K562 (cell line): ENCODE measurements at regions not wholly inside any gene's neighbourhood (a gene's known extent, or its start where the extent isn't known, plus 50 kb on each side); places are given as distances from the start of the nearest gene placed in this dataset.

Experiments
- ATAC-seq: fragments of 200-7000 bp; cut with Tn5 transposase; 3 replicates; pipeline ENCODE4 v1.9.1; 2020; ENCODE audit warnings: moderate library complexity
- BruUV-seq: library from RNA; stranded (reverse); fragments of 400-500 nt; replicated peaks from 2 replicates; lab custom pipeline; 2021; lab: Mats Ljungman, UMichigan
- CTCF ChIA-PET: fragments of 300-600 bp; formaldehyde crosslinking; extraction: SDS; loops from one replicate; lab custom pipeline; 2021; ENCODE audit warnings: low intra/inter-chr PET ratio; lab: Yijun Ruan, JAX
- POLR2A ChIA-PET: fragments of 300-600, 350-650 bp; sonication (Branson Sonifier 250); formaldehyde crosslinking; extraction: SDS; loops from one replicate; lab custom pipeline; 2021; ENCODE audit warnings: antibody characterized with exemption, inconsistent platforms; lab: Yijun Ruan, JAX
- DNase-seq, 4 experiments: peaks; one replicate each; pipeline versions ENCODE4 v3.0.0 to v3.0.0-alpha.2; 2011 to 2018; ENCODE audit warnings: low spot score in 3 of 4, mixed read lengths in 3 of 4; ENCODE audit errors: extremely low read depth in 1 of 4
- FAIRE-seq: peaks from 2 replicates; lab custom pipeline; 2011; peaks lifted over from hg19 to GRCh38; lab: Jason Lieb, UNC
- H2AFZ ChIP-seq: 2 replicates; pipeline ENCODE4 v1.6.0; 2011; ENCODE audit warnings: low read depth, low read length, control low read depth, inconsistent platforms
- H3K27ac ChIP-seq: fragments of 200-600 bp; 3 replicates; pipeline ENCODE4 v1.8.0; 2011; ENCODE audit warnings: low read depth, mild to moderate bottlenecking, control low read depth, inconsistent platforms, low read length, moderate library complexity, mixed read lengths; ENCODE audit errors: extremely low read depth
- H3K27me3 ChIP-seq, 2 experiments: fragments of 300-600 bp in 1 of 2; 2 replicates in 1 of 2; 3 replicates in 1 of 2; pipeline versions ENCODE4 v1.6.0 to v1.8.0; 2011; ENCODE audit warnings: inconsistent platforms in 2 of 2, low read length in 2 of 2, mild to moderate bottlenecking in 1 of 2, mixed read lengths in 1 of 2, moderate library complexity in 1 of 2; ENCODE audit not compliant: control insufficient read depth in 2 of 2, insufficient read depth in 2 of 2
- H3K36me3 ChIP-seq: fragments of 300-600 bp; 3 replicates; pipeline ENCODE4 v1.8.0; 2011; ENCODE audit warnings: mild to moderate bottlenecking, low read length, inconsistent platforms; ENCODE audit not compliant: control insufficient read depth, insufficient read depth
- H3K4me1 ChIP-seq, 2 experiments: fragments of 200-600 bp in 1 of 2; replicated peaks in 1 of 2; 2 replicates in 1 of 2; 3 replicates in 1 of 2; pipeline versions ENCODE4 v1.5.1 to v1.8.0; 2011; ENCODE audit warnings: inconsistent platforms in 2 of 2, low read length in 2 of 2, mild to moderate bottlenecking in 1 of 2, mixed read lengths in 1 of 2, moderate library complexity in 1 of 2; ENCODE audit not compliant: control insufficient read depth in 2 of 2, insufficient read depth in 2 of 2
- H3K4me2 ChIP-seq: 2 replicates; pipeline ENCODE4 v1.6.1; 2011; ENCODE audit warnings: low read length, control low read depth, inconsistent platforms, mixed read lengths; ENCODE audit not compliant: insufficient read depth
- H3K4me3 ChIP-seq: fragments of 200-600 bp; sonication (generic), shearing (Covaris generic); 2 replicates; pipeline ENCODE4 v1.5.1; 2016; ENCODE audit warnings: control low read depth, inconsistent platforms
- H3K79me2 ChIP-seq: fragments of 200-600 bp; 3 replicates; pipeline ENCODE4 v1.8.0; 2011; ENCODE audit warnings: low read length, inconsistent platforms; ENCODE audit not compliant: control insufficient read depth, insufficient read depth
- H3K9ac ChIP-seq, 2 experiments: 2 replicates each; pipeline versions ENCODE4 v1.6.0 to v1.6.1; 2011; ENCODE audit warnings: low read depth in 2 of 2, low read length in 2 of 2, control low read depth in 1 of 2, inconsistent platforms in 1 of 2, mild to moderate bottlenecking in 1 of 2, mixed read lengths in 1 of 2; ENCODE audit not compliant: insufficient read depth in 1 of 2
- H3K9me1 ChIP-seq: one replicate; pipeline ENCODE4 v1.6.0; 2011; ENCODE audit warnings: inconsistent platforms, mild to moderate bottlenecking, low read length, moderate library complexity; ENCODE audit not compliant: control insufficient read depth, insufficient read depth
- H3K9me3 ChIP-seq: replicated peaks from 2 replicates; pipeline ENCODE4 v1.5.1; 2011; ENCODE audit warnings: low read depth, low read length, inconsistent platforms; ENCODE audit not compliant: control insufficient read depth, insufficient read depth
- H4K20me1 ChIP-seq: replicated peaks from 2 replicates; pipeline ENCODE4 v1.6.1; 2011; ENCODE audit warnings: low read length, inconsistent platforms, mixed read lengths; ENCODE audit not compliant: control insufficient read depth, insufficient read depth
- BCLAF1 ChIP-seq, 2 experiments: fragments of 450-650 bp in 1 of 2; IDR thresholded peaks; 2 replicates each; pipeline ENCODE4 v1.6.1; 2011 to 2017; ENCODE audit warnings: low read depth in 2 of 2, antibody characterized with exemption in 1 of 2, borderline replicate concordance in 1 of 2, low read length in 1 of 2, mild to moderate bottlenecking in 1 of 2, mixed read lengths in 1 of 2; ENCODE audit not compliant: control insufficient read depth in 1 of 2
- BRCA1 ChIP-seq, 2 experiments: fragments of 450-650 bp in 1 of 2; sonication (generic) in 1 of 2; formaldehyde crosslinking in 1 of 2; IDR thresholded peaks; 2 replicates each; pipeline versions ENCODE4 v1.5.0 to v1.6.1; 2017 to 2020; ENCODE audit warnings: mild to moderate bottlenecking in 1 of 2, missing genetic modification reagents in 1 of 2
- DNMT1 ChIP-seq: fragments of 450-650 bp; IDR thresholded peaks from 2 replicates; pipeline ENCODE4 v1.6.1; 2016; ENCODE audit warnings: antibody characterized with exemption, mild to moderate bottlenecking
- EHMT2 ChIP-seq: fragments of 450-650 bp; IDR thresholded peaks from 2 replicates; pipeline ENCODE4 v1.6.1; 2018; ENCODE audit warnings: antibody characterized with exemption
- ERF ChIP-seq: fragments of 450-650 bp; formaldehyde crosslinking; IDR thresholded peaks from 2 replicates; pipeline ENCODE4 v1.4.0; 2020; ENCODE audit warnings: mild to moderate bottlenecking, mixed read lengths
- ETV1 ChIP-seq: fragments of 450-650 bp; conservative IDR thresholded peaks from 2 replicates; pipeline ENCODE4 v1.6.1; 2016; ENCODE audit warnings: missing genetic modification characterization, control low read depth, low read depth, missing compliant biosample characterization
- ETV5 ChIP-seq: sonication (generic); formaldehyde crosslinking; IDR thresholded peaks from 2 replicates; pipeline ENCODE4 v1.4.0; 2020; ENCODE audit warnings: low read depth, mild to moderate bottlenecking, missing genetic modification reagents
- HNRNPL ChIP-seq: fragments of 200-400 bp; formaldehyde crosslinking; IDR thresholded peaks from 2 replicates; pipeline ENCODE4 v1.6.1; 2017; ENCODE audit warnings: low read depth, mild to moderate bottlenecking, low read length
- IRF9 ChIP-seq: fragments of 450-650 bp; IDR thresholded peaks from 2 replicates; pipeline ENCODE4 v1.6.1; 2016; ENCODE audit warnings: missing biosample characterization, missing genetic modification characterization
- MAFF ChIP-seq: IDR thresholded peaks from 2 replicates; pipeline ENCODE4 v1.6.1; 2012; ENCODE audit warnings: low read length, improper control_type of control experiment
- MAFG ChIP-seq: fragments of 450-650 bp; conservative IDR thresholded peaks from 2 replicates; pipeline ENCODE4 v1.6.1; 2016; ENCODE audit warnings: missing genetic modification characterization, missing compliant biosample characterization
- PRPF4 ChIP-seq: fragments of 200-400 bp; formaldehyde crosslinking; IDR thresholded peaks from one replicate; pipeline ENCODE4 v1.6.1; 2017; ENCODE audit warnings: low read length, low read depth, mild to moderate bottlenecking; ENCODE audit not compliant: insufficient read depth, poor library complexity, severe bottlenecking
- SMAD2 ChIP-seq: fragments of 150-350 bp; IDR thresholded peaks from 2 replicates; pipeline ENCODE4 v1.6.1; 2014; ENCODE audit warnings: low read depth, mild to moderate bottlenecking, low read length
- YBX1 ChIP-seq: fragments of 450-650 bp; IDR thresholded peaks from 2 replicates; pipeline ENCODE4 v1.7.1; 2016; ENCODE audit warnings: mild to moderate bottlenecking
- ZNF239 ChIP-seq: fragments of 250-450 bp; sonication (Bioruptor Pico); IDR thresholded peaks from 2 replicates; pipeline ENCODE4 v1.4.0; 2020; ENCODE audit warnings: mild to moderate bottlenecking
- ZNF311 ChIP-seq: fragments of 250-450 bp; sonication (Bioruptor Pico); IDR thresholded peaks from 2 replicates; pipeline ENCODE4 v1.4.0; 2020; ENCODE audit warnings: mild to moderate bottlenecking, moderate library complexity
- ZNF316 ChIP-seq: fragments of 450-650 bp; IDR thresholded peaks from 2 replicates; pipeline ENCODE4 v1.6.1; 2016
- WGBS: fragments of 100-300 bp; shearing (Covaris generic); methylation state at CpG from one replicate; pipeline ENCODE4 v1.1.6; 2016; ENCODE audit warnings: low coverage, mixed read lengths; ENCODE audit not compliant: insufficient coverage; ENCODE audit errors: missing lambda C conversion rate; 5-methylcytosine and 5-hydroxymethylcytosine counted together
- in situ Hi-C: fragments of 300-500 bp; cut with MboI; formaldehyde crosslinking; loops from 4 replicates; pipeline ENCODE4 v1.15.0; 2018; ENCODE audit warnings: inconsistent platforms, mixed read lengths
- intact Hi-C: fragments of 100-400 bp; cut with micrococcal nuclease; formaldehyde crosslinking; loops from 2 replicates; pipeline ENCODE4 v1.14.2; 2022

- TF ChIP-seq ETV1 (tag) (no peak), ZNF311 (CRISPR knock-in tag) (no peak), IRF9 (tag) (no peak), ETV5 (CRISPR knock-in tag) (no peak)
Observed at GRCh38 chr1:113192980-113193379, 120.0 kb downstream of the LRIG2 start (continued).

- H3K9me1 ChIP-seq, result no peaks in the 10 kb centered on the region
- POLR2A ChIA-PET, result no interaction called here
- H3K9me3 ChIP-seq, result no peaks in the 10 kb centered on the region
- H2AFZ ChIP-seq, result peak overlapping the region; percentile 71
- no TSS peak for BruUV-seq
- H3K36me3 ChIP-seq, result no peaks in the 10 kb centered on the region
- H4K20me1 ChIP-seq, result no peaks in the 10 kb centered on the region
- ATAC-seq (no peak), DNase-seq (peak in 1 of 4 experiments; percentile 3), FAIRE-seq (no peak)
- H3K4me1 ChIP-seq, result peaks cover 3 to 5% of the 10 kb centered on the region in 2 experiments; a peak in 3 of 5 replicates
- H3K27me3 ChIP-seq, result no peaks in the 10 kb centered on the region; a peak in 1 of 5 replicates
- CTCF ChIA-PET, result no interaction called here
- no peaks in the 10 kb centered on the region for H3K79me2 ChIP-seq
- H3K9ac ChIP-seq, result no peak overlapping the region
- WGBS, result 62% methylated on average over 18 of the region's 18 CpGs
- H3K4me3 ChIP-seq, result no peak overlapping the region
- no peak overlapping the region for H3K27ac ChIP-seq
- no peak overlapping the region for H3K4me2 ChIP-seq
- in situ Hi-C loops, result no loop called here
- intact Hi-C loops, result no loop called here
- no peak for TF ChIP-seq PRPF4
- TF ChIP-seq EHMT2, result no peak
- TF ChIP-seq YBX1, result no peak
- TF ChIP-seq BRCA1 (IDR thresholded peaks at IDR 0.05), result no peak
- no peak for TF ChIP-seq BRCA1 (CRISPR knock-in tag; IDR thresholded peaks at IDR 0.05)
- no peak for TF ChIP-seq ERF (CRISPR knock-in tag)
- TF ChIP-seq SMAD2, result no peak
- no peak for TF ChIP-seq HNRNPL
- no peak for TF ChIP-seq DNMT1
- peak; percentile 66 for TF ChIP-seq MAFG (tag)
- TF ChIP-seq ZNF316, result peak; percentile 84
- no peak for TF ChIP-seq BCLAF1 (IDR thresholded peaks at IDR 0.05; ENCODE audit: borderline replicate concordance in 1 of 2, control insufficient read depth in 1 of 2, low read depth in 2 of 2, low read length in 1 of 2)
- TF ChIP-seq ZNF239 (CRISPR knock-in tag), result no peak
- TF ChIP-seq MAFF, result peak; percentile 78
Observed at GRCh38 chr1:113194846-113195830, 122.1 kb downstream of the LRIG2 start.
